T follicular helper cell (primary cell): ENCODE measurements at regions not wholly inside any gene's neighbourhood (a gene's known extent, or its start where the extent isn't known, plus 50 kb on each side); places are given as distances from the start of the nearest gene placed in this dataset.

ENCODE experiments used
- DNase-seq: peaks from one replicate; pipeline ENCODE4 v3.0.0-alpha.2; 2020; ENCODE audit warnings: low read depth

DNA sequence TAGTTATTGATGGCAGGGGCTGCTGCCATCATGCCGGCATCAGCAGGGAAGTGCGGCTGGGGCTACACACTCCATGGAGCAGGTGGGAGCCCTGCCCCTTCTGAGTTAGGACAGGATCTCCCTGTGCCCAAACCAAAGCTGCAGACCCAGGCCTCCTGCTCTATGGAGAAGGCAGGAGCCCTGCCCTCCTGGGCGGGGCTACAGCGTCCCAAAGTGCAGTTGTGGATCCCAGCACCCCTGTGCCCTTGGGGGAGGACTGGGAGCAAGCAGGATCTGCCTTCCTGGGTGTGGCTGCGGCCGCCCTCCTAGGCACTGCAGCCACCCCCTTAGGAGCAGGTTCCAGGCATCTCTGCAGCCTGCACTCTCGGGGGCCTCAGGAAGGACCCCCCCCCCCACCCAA lies 1392.4 kb upstream of the SLC39A10 start:
- no peak for DNase-seq

DNA sequence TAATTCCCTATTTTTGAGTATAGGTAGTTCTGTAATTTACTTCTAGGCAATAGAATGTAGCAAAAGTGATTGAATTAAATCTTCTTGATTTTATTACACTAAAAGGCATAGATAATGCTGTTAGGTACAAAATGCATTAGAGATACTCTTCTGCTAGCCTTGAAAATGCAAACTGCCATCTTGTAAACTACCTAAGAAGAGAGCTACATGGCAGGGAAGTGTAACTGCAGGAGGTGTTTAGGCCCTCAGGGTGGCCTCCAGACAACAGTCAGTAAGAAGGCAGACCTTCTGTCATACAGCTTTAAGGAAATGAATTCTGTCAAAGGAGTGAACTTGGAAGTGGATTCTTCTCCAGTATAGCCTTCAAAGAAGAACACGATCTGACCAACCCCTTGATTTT lies 1396.8 kb upstream of the SLC39A10 start:
- no peak for DNase-seq

DNA sequence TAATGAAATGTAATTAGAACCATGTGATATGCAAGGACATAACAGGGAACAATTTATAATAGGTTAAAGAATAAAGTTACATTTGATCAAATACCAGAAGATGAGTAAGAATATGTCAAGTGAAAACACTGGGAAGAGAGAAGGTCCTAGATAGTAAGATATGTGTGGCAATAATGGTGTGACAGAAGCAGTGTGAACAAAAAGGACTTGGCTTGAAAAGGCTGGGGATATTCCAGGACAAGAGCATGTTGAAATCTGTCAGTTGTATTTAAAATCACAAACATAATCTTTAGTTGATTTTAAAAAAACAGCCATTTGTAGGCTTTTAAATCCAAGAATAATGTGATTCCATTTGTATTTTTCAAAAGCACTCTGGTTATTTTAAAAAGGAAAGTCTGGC lies 1399.9 kb upstream of the SLC39A10 start:
- DNase-seq: no peak

DNA sequence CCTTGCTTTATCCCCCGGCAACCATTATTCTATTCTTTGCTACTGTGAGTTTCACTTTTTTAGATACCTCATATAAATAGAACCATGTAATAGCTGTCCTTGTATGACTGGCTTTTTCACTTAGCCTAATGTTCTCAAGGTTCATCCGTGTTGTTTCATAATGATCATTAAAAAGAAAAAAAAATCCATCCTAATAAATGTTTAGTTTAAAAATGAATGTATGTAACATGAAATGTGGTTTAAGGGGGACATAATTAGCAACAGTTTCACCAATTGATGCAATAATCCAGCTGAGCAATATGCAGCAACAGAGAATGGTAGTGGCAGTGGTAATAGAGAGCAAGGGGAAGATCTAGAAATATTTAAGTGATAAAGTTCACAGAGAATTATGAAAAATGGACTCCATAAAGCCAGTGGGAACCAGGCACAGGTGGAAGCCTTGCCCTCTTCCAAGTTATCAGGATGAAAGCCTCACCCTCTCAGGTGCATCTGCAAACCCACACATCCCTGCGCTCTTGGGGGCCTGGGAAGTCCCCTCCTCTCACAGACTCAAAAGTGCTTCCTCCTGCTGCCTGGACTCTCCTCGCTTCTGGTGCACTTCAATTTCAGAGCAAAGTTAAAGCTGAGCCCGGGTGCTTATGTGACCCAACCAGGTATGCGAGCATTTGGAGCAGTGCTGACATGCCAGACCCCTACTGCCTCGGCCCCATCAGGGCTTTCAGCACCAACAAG lies 1403.3 kb upstream of the SLC39A10 start:
- no peak for DNase-seq

GRCh38 chr2:194252127-194252526 lies 1404.9 kb upstream of the SLC39A10 start:
- no peak for DNase-seq

DNA sequence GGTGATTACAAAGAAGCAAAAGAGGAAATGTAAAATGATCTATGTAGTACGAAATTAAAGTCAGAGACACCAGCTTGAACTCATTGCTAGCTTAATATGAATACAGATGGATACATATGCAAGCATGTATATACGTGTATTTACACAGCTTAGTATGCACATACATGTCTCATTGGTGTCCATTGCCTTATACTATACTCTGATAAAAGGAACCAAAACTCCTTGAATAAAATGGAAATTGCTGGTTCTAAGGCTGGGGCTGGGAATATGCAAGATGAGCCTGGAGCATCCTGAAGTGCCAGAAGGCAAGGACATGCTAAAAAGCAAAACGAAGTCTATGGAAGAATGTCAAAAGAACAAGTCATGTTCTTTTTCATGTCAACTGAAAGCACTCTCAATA lies 1424.4 kb upstream of the SLC39A10 start:
- DNase-seq: no peak

GRCh38 chr2:194223218-194223617 lies 1433.8 kb upstream of the SLC39A10 start:
- DNase-seq: no peak

- DNase-seq: no peak
These were observed 1442.8 kb upstream of the SLC39A10 start for GRCh38 chr2:194214192-194214591.

- DNase-seq: no peak
These were observed 1451.3 kb upstream of the SLC39A10 start for GRCh38 chr2:194205568-194206227.

DNA sequence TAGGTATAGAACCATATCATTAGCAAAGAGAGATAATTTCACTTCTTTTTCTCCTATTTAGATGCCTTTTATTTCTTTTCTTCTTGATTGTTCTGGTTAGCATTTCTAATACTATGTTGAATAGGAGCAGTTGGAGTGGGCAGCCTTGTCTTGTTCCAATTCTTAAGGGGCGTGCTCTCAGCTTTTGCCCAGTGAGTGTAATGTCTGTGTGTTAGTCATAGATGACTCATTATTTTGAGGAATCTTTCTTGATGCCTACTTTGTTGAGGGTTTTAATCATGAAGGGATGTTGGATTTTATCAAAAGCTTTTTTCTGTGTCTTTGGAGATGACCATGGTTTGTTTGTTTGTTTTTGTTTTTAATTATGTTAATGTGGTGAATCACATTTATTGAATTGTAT lies 1453.1 kb upstream of the SLC39A10 start:
- DNase-seq: no peak

- DNase-seq: no peak
These were observed 1474.1 kb upstream of the SLC39A10 start for GRCh38 chr2:194182888-194183287.

DNA sequence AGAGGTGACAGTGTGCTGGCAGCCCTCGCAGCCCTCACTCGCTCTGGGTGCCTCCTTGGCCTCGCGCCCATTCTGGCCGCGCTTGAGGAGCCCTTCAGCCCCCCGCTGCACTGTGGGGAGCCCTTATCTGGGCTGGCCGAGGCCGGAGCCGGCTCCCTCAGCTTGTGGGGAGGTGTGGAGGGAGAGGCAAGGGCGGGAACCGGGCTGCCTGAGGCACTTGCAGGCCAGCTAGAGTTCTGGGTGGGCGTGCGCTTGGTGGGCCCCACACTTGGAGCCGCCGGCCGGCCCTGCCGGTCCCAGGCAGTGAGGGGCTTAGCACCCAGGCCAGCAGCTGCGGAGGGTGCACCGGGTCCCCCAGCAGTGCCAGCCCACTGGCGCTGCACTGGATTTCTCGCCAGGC lies 1480.9 kb upstream of the SLC39A10 start:
- DNase-seq: no peak

GRCh38 chr2:194166818-194167217 lies 1490.2 kb upstream of the SLC39A10 start:
- DNase-seq: no peak

DNA sequence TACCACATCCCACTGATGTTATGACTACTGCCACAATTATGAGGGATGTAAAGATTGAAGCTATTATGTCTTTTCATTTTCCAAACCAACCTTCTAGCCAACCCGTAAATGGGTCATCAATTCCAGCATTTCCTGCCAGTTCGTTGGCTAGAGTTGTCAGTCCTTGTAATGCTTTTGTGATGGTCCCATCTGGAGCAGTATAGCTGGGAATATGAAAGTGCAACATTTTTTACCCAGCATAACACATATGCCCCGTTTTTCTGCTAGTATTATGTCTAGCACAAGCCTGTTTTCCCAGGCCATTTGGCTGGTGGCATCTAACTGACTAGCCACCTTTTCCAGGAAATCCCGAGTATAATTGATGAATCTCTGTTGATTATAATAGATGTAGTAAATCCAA lies 1501.6 kb upstream of the SLC39A10 start:
- DNase-seq: no peak

DNA sequence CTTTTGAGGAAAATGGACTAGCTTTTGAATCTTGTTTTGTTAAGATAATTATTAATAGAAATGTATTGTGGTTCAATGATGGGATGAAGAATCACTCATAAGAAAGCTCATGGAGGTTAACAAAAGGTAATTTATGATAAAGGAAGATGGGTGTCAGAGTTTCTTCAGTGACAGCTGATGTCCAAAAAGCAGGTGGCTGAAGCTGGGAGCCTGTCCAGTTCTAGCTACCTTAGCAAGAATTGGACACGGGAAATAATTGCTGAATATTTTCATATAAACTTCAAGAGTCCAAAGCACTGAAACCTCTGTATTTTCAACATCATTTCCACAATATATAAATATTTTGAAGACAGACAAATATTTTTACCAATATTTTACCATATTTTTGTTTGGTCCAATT lies 1505.8 kb upstream of the SLC39A10 start:
- no peak for DNase-seq

DNA sequence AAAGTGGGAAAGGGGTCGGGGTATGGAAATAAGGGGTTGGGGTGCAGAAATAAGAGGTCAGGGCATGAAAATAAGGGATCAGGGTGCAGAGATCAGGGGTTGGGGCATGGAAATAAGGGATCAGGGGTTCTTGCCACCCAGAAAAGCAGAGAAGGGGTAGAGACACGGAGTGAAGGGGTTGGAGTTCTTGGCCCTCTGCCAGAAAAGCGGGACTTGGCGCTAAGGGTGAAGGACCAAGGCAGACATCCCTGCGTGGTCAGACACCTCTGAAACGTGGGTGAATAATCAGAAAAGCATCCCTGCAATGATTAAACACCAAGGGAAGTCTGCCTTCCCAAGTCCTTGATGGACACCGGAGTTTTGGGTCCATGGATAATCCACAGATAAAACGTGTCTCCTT lies 1521.6 kb upstream of the SLC39A10 start:
- no peak for DNase-seq

GRCh38 chr2:194128810-194129209 lies 1528.2 kb upstream of the SLC39A10 start:
- DNase-seq: no peak

DNA sequence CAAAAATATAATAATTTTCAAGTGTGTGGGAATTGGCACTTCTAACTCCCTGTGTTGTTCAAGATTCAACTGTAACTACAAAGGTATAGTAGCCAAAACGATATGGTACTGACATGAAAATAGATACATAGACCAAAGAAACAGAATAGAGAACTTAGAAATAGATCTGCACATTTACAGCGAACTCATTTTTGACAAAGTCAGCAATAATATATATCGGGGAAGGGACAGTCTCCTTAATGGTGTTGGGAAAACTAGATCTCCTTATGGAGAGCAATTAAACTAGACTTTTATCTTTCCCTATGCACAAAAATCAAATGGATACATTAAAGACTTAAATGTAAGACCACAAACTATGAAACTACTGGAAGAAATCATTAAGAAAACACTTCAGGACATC lies 1530.6 kb upstream of the SLC39A10 start:
- no peak for DNase-seq

- no peak for DNase-seq
These were observed 1540.2 kb upstream of the SLC39A10 start for GRCh38 chr2:194116861-194117260.

DNA sequence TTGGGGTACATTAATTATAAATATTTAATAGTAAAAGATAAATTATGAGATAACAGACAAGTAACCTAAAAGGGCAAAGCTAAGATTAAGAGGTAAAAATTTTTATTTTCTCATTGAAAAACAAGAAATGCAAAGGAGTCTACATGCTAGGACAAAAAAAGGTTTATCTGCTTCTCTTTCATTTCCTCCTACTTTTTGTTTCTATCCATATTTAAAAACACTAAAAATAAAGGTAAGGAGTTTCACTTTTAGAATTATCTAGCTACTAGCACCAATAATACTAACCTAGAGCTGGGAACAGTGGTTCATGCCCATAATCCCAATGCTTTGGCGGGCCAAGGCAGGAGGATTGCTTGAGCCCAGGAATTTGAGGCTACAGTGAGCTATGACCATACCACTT lies 1551.7 kb upstream of the SLC39A10 start:
- DNase-seq: no peak

- DNase-seq: no peak
These were observed 1552.3 kb upstream of the SLC39A10 start for GRCh38 chr2:194104687-194105086.

- no peak for DNase-seq
These were observed 1552.9 kb upstream of the SLC39A10 start for GRCh38 chr2:194103941-194104659.

DNA sequence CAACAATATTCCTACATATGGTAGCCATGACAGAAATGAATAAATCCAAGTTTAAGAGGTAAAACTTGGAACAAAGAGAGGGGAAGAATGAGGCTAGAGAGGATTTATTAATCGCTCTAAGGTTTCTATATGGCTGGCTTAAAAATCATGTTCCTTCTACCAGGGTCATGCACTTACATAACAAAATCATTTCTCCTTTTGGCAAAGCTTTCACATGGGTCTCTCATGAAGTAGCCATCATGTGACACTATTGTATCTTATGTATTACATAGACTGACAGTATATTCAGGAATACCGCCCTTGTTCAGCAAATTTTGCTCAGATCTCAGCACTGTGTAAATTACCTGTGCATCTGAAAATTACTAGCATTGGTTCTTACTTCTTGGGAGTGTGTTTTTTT lies 1554.5 kb upstream of the SLC39A10 start:
- no peak for DNase-seq
